Liver (tissue), 3 donors: ENCODE measurements at regions not wholly inside any gene's neighbourhood (a gene's known extent, or its start where the extent isn't known, plus 50 kb on each side); places are given as distances from the start of the nearest gene placed in this dataset.

ENCODE experiments used
- EGR1 ChIP-seq, 2 donors: IDR thresholded peaks; 2 replicates each; pipeline ENCODE4 v1.6.1; 2016 to 2018; ENCODE audit warnings: antibody characterized with exemption in 2 of 2, low read depth in 2 of 2
- GABPA ChIP-seq, 2 donors: IDR thresholded peaks in 1 of 2; conservative IDR thresholded peaks in 1 of 2; 2 replicates each; pipeline ENCODE4 v1.6.1; 2016; ENCODE audit warnings: antibody characterized with exemption in 2 of 2, mild to moderate bottlenecking in 1 of 2, moderate library complexity in 1 of 2
- HNF4A ChIP-seq, 2 donors: conservative IDR thresholded peaks; 2 replicates each; pipeline ENCODE4 v1.6.1; 2016; ENCODE audit warnings: antibody characterized with exemption in 2 of 2, mild to moderate bottlenecking in 2 of 2
- JUND ChIP-seq, 2 donors: IDR thresholded peaks; 2 replicates each; pipeline ENCODE4 v1.6.1; 2016; ENCODE audit warnings: antibody characterized with exemption in 2 of 2
- RAD21 ChIP-seq, 2 donors: IDR thresholded peaks; 2 replicates each; pipeline ENCODE4 v1.6.1; 2016; ENCODE audit warnings: antibody characterized with exemption in 2 of 2, mild to moderate bottlenecking in 2 of 2
- SP1 ChIP-seq: IDR thresholded peaks from 2 replicates; pipeline ENCODE4 v1.6.1; 2018; ENCODE audit warnings: antibody characterized with exemption, mild to moderate bottlenecking
- TAF1 ChIP-seq: conservative IDR thresholded peaks from 2 replicates; pipeline ENCODE4 v1.6.1; 2016; ENCODE audit warnings: antibody characterized with exemption, mild to moderate bottlenecking
- YY1 ChIP-seq: IDR thresholded peaks from 2 replicates; pipeline ENCODE4 v1.6.1; 2016; ENCODE audit warnings: antibody characterized with exemption, mild to moderate bottlenecking
- ZBTB33 ChIP-seq: IDR thresholded peaks from 2 replicates; pipeline ENCODE4 v1.6.1; 2016; ENCODE audit warnings: antibody characterized with exemption
- TF ChIP-seq, protein P1 (sequence below): fragments of 150-350 bp; IDR thresholded peaks from 2 replicates; pipeline ENCODE4 v1.5.1; 2017; ENCODE audit warnings: improper control_type of control experiment, low read depth, low read length; ENCODE audit not compliant: missing input control
- TF ChIP-seq, protein P2 (sequence below): IDR thresholded peaks from 2 replicates; pipeline ENCODE4 v1.6.1; 2016; ENCODE audit warnings: antibody characterized with exemption
- TF ChIP-seq, protein P3 (sequence below): IDR thresholded peaks from 2 replicates; pipeline ENCODE4 v1.6.1; 2016; ENCODE audit warnings: antibody characterized with exemption, mild to moderate bottlenecking
- donor health status: healthy.
- donor health status: healthy.

GRCh38 chr15:53251523-53251922 is 461.4 kb upstream of the ONECUT1 start:
- TF ChIP-seq, protein P1, sequence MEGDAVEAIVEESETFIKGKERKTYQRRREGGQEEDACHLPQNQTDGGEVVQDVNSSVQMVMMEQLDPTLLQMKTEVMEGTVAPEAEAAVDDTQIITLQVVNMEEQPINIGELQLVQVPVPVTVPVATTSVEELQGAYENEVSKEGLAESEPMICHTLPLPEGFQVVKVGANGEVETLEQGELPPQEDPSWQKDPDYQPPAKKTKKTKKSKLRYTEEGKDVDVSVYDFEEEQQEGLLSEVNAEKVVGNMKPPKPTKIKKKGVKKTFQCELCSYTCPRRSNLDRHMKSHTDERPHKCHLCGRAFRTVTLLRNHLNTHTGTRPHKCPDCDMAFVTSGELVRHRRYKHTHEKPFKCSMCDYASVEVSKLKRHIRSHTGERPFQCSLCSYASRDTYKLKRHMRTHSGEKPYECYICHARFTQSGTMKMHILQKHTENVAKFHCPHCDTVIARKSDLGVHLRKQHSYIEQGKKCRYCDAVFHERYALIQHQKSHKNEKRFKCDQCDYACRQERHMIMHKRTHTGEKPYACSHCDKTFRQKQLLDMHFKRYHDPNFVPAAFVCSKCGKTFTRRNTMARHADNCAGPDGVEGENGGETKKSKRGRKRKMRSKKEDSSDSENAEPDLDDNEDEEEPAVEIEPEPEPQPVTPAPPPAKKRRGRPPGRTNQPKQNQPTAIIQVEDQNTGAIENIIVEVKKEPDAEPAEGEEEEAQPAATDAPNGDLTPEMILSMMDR: no peak
- TF ChIP-seq GABPA (IDR thresholded peaks at IDR 0.05 in 1 of 2, conservative IDR thresholded peaks at IDR 0.05 in 1 of 2) (no peak), RAD21 (IDR thresholded peaks at IDR 0.05) (no peak), TAF1 (no peak), EGR1 (IDR thresholded peaks at IDR 0.05; ENCODE audit: low read depth in 2 of 2) (no peak), YY1 (no peak), SP1 (no peak), ZBTB33 (no peak), HNF4A (conservative IDR thresholded peaks at IDR 0.05) (no peak), JUND (IDR thresholded peaks at IDR 0.05) (no peak)
- TF ChIP-seq, protein P2, sequence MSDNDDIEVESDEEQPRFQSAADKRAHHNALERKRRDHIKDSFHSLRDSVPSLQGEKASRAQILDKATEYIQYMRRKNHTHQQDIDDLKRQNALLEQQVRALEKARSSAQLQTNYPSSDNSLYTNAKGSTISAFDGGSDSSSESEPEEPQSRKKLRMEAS: no peak
- TF ChIP-seq, protein P3, sequence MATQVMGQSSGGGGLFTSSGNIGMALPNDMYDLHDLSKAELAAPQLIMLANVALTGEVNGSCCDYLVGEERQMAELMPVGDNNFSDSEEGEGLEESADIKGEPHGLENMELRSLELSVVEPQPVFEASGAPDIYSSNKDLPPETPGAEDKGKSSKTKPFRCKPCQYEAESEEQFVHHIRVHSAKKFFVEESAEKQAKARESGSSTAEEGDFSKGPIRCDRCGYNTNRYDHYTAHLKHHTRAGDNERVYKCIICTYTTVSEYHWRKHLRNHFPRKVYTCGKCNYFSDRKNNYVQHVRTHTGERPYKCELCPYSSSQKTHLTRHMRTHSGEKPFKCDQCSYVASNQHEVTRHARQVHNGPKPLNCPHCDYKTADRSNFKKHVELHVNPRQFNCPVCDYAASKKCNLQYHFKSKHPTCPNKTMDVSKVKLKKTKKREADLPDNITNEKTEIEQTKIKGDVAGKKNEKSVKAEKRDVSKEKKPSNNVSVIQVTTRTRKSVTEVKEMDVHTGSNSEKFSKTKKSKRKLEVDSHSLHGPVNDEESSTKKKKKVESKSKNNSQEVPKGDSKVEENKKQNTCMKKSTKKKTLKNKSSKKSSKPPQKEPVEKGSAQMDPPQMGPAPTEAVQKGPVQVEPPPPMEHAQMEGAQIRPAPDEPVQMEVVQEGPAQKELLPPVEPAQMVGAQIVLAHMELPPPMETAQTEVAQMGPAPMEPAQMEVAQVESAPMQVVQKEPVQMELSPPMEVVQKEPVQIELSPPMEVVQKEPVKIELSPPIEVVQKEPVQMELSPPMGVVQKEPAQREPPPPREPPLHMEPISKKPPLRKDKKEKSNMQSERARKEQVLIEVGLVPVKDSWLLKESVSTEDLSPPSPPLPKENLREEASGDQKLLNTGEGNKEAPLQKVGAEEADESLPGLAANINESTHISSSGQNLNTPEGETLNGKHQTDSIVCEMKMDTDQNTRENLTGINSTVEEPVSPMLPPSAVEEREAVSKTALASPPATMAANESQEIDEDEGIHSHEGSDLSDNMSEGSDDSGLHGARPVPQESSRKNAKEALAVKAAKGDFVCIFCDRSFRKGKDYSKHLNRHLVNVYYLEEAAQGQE: no peak
